ENCODE measurements at regions not wholly inside any gene's neighbourhood (a gene's known extent, or its start where the extent isn't known, plus 50 kb on each side); places are given as distances from the start of the nearest gene placed in this dataset.

DNA sequence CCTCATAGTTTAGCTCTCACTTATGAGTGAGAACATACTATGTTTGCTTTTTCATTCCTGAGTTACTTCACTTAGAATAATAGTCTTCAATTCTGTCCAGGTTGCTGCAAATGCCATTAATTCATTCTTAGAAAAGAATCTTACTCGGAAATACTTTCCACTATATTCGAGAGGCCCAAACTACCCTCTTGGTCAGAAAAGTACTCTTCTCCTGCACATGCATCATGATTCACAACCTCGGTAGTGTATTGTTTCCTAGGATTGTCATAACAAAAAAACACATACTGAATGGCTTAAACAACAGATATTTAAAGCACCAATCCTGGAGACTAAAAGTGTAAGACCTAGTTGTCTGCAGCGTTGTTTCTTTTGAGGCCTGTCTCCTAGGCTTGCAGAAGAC lies 364.0 kb upstream of the SLC14A2 start (continued):
- TF ChIP-seq ZNF570 (CRISPR knock-in tag; IDR thresholded peaks at IDR 0.05; ENCODE audit: borderline replicate concordance) (no peak), POLR2G (IDR thresholded peaks at IDR 0.05; ENCODE audit: low read depth, low read length) (no peak)
- TF ChIP-seq, protein P1, sequence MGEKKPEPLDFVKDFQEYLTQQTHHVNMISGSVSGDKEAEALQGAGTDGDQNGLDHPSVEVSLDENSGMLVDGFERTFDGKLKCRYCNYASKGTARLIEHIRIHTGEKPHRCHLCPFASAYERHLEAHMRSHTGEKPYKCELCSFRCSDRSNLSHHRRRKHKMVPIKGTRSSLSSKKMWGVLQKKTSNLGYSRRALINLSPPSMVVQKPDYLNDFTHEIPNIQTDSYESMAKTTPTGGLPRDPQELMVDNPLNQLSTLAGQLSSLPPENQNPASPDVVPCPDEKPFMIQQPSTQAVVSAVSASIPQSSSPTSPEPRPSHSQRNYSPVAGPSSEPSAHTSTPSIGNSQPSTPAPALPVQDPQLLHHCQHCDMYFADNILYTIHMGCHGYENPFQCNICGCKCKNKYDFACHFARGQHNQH (CRISPR knock-in tag; IDR thresholded peaks at IDR 0.05): no peak
- TF ChIP-seq, protein P2, sequence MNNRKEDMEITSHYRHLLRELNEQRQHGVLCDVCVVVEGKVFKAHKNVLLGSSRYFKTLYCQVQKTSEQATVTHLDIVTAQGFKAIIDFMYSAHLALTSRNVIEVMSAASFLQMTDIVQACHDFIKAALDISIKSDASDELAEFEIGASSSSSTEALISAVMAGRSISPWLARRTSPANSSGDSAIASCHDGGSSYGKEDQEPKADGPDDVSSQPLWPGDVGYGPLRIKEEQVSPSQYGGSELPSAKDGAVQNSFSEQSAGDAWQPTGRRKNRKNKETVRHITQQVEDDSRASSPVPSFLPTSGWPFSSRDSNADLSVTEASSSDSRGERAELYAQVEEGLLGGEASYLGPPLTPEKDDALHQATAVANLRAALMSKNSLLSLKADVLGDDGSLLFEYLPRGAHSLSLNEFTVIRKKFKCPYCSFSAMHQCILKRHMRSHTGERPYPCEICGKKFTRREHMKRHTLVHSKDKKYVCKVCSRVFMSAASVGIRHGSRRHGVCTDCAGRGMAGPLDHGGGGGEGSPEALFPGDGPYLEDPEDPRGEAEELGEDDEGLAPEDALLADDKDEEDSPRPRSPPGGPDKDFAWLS (CRISPR knock-in tag; IDR thresholded peaks at IDR 0.05; ENCODE audit: borderline replicate concordance): no peak

DNA sequence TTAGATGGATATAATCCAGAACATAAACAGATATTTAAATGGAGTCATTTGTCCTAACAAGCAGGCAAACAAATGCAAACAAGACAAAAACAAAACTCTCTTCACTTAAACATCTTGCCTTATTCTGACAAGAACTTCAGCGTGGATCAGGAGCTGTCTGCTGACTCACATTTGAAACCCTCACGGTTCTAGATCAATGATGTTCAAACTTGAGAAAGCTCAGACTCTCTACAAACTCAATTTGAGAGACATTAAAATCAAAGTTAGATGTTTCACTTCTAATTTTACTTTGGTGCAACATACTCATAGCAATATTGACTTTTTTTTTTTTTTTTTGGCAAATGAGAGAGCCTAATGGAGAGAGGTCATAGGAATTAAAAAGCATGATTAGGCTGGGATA lies 362.8 kb upstream of the SLC14A2 start:
- Histone ChIP-seq H4K20me1 (ENCODE audit: insufficient read depth, low read length) (no peaks in the 10 kb centered on the region), H3K27ac (ENCODE audit: extremely low read length, insufficient read depth, low read length) (no peak overlapping the region), H3K4me2 (ENCODE audit: low read depth, low read length) (no peak overlapping the region), H3K36me3 (replicated peaks in 1 of 2; ENCODE audit: control insufficient read depth in 1 of 2, insufficient read depth in 2 of 2, low read length in 2 of 2) (no peaks in the 10 kb centered on the region), H3K79me2 (ENCODE audit: insufficient read depth, low read length) (no peaks in the 10 kb centered on the region), H3K4me3 (replicated peaks in 1 of 3; ENCODE audit: insufficient read depth in 1 of 3, low read depth in 2 of 3, low read length in 3 of 3) (no peak overlapping the region), H3K9ac (ENCODE audit: insufficient read depth, low read depth, low read length) (no peak overlapping the region), H2AFZ (ENCODE audit: low read length) (no peak overlapping the region), H3K27me3 (ENCODE audit: control insufficient read depth in 1 of 2, insufficient read depth in 2 of 2, low read length in 2 of 2) (no peaks in the 10 kb centered on the region), H3K4me1 (ENCODE audit: insufficient read depth, low read length) (no peaks in the 10 kb centered on the region), H3K9me3 (ENCODE audit: low read length) (no peaks in the 10 kb centered on the region)
- ChIA-PET POLR2A (no interaction called here), CTCF (ENCODE audit: low intra/inter-chr PET ratio, low total read pairs) (no interaction called here)
- no peak for FAIRE-seq
- WGBS (ENCODE audit: low lambda C conversion rate): 0% methylated on average over 2 of the region's 2 CpGs
- no TSS peak for BruUV-seq (replicated peaks)
- intact Hi-C loops (cut with micrococcal nuclease; ENCODE audit: unreplicated experiment): no loop called here
- no peak for DNase-seq (ENCODE audit: low spot score)
- no peak for ATAC-seq
- in situ Hi-C loops (cut with HindIII; ENCODE audit: extremely low pct_ligation_motif_present, low pct_unique_long_range_greater_than_20kb): no loop called here
- TF ChIP-seq, protein P3, sequence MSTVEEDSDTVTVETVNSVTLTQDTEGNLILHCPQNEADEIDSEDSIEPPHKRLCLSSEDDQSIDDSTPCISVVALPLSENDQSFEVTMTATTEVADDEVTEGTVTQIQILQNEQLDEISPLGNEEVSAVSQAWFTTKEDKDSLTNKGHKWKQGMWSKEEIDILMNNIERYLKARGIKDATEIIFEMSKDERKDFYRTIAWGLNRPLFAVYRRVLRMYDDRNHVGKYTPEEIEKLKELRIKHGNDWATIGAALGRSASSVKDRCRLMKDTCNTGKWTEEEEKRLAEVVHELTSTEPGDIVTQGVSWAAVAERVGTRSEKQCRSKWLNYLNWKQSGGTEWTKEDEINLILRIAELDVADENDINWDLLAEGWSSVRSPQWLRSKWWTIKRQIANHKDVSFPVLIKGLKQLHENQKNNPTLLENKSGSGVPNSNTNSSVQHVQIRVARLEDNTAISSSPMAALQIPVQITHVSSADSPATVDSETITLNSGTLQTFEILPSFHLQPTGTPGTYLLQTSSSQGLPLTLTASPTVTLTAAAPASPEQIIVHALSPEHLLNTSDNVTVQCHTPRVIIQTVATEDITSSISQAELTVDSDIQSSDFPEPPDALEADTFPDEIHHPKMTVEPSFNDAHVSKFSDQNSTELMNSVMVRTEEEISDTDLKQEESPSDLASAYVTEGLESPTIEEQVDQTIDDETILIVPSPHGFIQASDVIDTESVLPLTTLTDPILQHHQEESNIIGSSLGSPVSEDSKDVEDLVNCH (CRISPR knock-in tag; IDR thresholded peaks at IDR 0.05): no peak
- TF ChIP-seq ATF7 (IDR thresholded peaks at IDR 0.05) (no peak), ATF7 (CRISPR knock-in tag; IDR thresholded peaks at IDR 0.05) (no peak), ZNF546 (CRISPR knock-in tag; conservative IDR thresholded peaks at IDR 0.05) (no peak), IKZF4 (CRISPR knock-in tag; IDR thresholded peaks at IDR 0.05; ENCODE audit: borderline replicate concordance, low read depth, not compliant biosample characterization) (no peak), ZNF101 (CRISPR knock-in tag; IDR thresholded peaks at IDR 0.05; ENCODE audit: borderline replicate concordance, low read depth) (no peak), ZNF552 (CRISPR knock-in tag; IDR thresholded peaks at IDR 0.05; ENCODE audit: borderline replicate concordance) (no peak)
- TF ChIP-seq, protein P4, sequence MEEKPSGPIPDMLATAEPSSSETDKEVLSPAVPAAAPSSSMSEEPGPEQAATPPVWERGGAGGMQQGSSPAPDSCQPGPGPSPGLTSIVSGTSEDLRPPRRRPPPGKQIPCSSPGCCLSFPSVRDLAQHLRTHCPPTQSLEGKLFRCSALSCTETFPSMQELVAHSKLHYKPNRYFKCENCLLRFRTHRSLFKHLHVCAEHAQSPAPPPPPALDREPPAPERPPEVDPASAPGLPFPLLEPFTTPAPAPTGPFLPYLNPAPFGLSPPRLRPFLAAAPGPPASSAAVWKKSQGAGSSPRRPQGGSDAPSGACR (CRISPR knock-in tag; IDR thresholded peaks at IDR 0.05): no peak
